MG63 (cell line): ENCODE measurements at regions not wholly inside any gene's neighbourhood (a gene's known extent, or its start where the extent isn't known, plus 50 kb on each side); places are given as distances from the start of the nearest gene placed in this dataset.

Experiments
- DNase-seq: peaks from one replicate; pipeline ENCODE4 v3.0.0-alpha.2; 2020
- H3K27me3 ChIP-seq: fragments of 250-450 bp; sonication (Bioruptor Pico); 2 replicates; pipeline ENCODE4 v1.5.1; 2020; ENCODE audit warnings: mild to moderate bottlenecking, moderate library complexity
- H3K36me3 ChIP-seq: fragments of 250-450 bp; sonication (Bioruptor Pico); 2 replicates; pipeline ENCODE4 v1.5.1; 2020; ENCODE audit warnings: mild to moderate bottlenecking, moderate library complexity
- H3K4me3 ChIP-seq: fragments of 250-450 bp; sonication (Bioruptor Pico); 2 replicates; pipeline ENCODE4 v1.5.1; 2020; ENCODE audit warnings: mild to moderate bottlenecking, moderate library complexity
- H3K9me3 ChIP-seq: fragments of 250-450 bp; sonication (Bioruptor Pico); 2 replicates; pipeline ENCODE4 v1.5.1; 2020; ENCODE audit warnings: mild to moderate bottlenecking, moderate library complexity

- H3K4me3 ChIP-seq: no peak overlapping the region
- DNase-seq: no peak
- H3K36me3 ChIP-seq: no peaks in the 10 kb centered on the region
- H3K27me3 ChIP-seq: no peaks in the 10 kb centered on the region
- H3K9me3 ChIP-seq: no peaks in the 10 kb centered on the region
Observed at GRCh38 chr14:98731286-98731685, 540.7 kb downstream of the BCL11B start.

GRCh38 chr14:98731701-98732100 lies 540.3 kb downstream of the BCL11B start:
- no peaks in the 10 kb centered on the region for H3K36me3 ChIP-seq
- no peaks in the 10 kb centered on the region for H3K27me3 ChIP-seq
- no peaks in the 10 kb centered on the region for H3K9me3 ChIP-seq
- no peak for DNase-seq
- no peak overlapping the region for H3K4me3 ChIP-seq

GRCh38 chr14:98733536-98733935 lies 538.5 kb downstream of the BCL11B start:
- H3K9me3 ChIP-seq: no peaks in the 10 kb centered on the region
- H3K27me3 ChIP-seq: no peaks in the 10 kb centered on the region
- no peak for DNase-seq
- no peak overlapping the region for H3K4me3 ChIP-seq
- H3K36me3 ChIP-seq: no peaks in the 10 kb centered on the region

GRCh38 chr14:98736701-98737338 lies 535.2 kb downstream of the BCL11B start:
- Histone ChIP-seq H3K36me3 (no peaks in the 10 kb centered on the region), H3K4me3 (no peak overlapping the region), H3K27me3 (no peaks in the 10 kb centered on the region), H3K9me3 (no peaks in the 10 kb centered on the region)
- no peak for DNase-seq

- Histone ChIP-seq H3K9me3 (no peaks in the 10 kb centered on the region), H3K4me3 (no peak overlapping the region), H3K27me3 (no peaks in the 10 kb centered on the region), H3K36me3 (no peaks in the 10 kb centered on the region)
- DNase-seq: no peak
Observed at GRCh38 chr14:98741523-98741922, 530.5 kb downstream of the BCL11B start.

GRCh38 chr14:98742001-98742400 lies 530.0 kb downstream of the BCL11B start:
- no peaks in the 10 kb centered on the region for H3K36me3 ChIP-seq
- H3K4me3 ChIP-seq: no peak overlapping the region
- H3K9me3 ChIP-seq: no peaks in the 10 kb centered on the region
- no peak for DNase-seq
- no peaks in the 10 kb centered on the region for H3K27me3 ChIP-seq

GRCh38 chr14:98743536-98743935 lies 528.5 kb downstream of the BCL11B start:
- no peak for DNase-seq
- H3K9me3 ChIP-seq: no peaks in the 10 kb centered on the region
- H3K27me3 ChIP-seq: no peaks in the 10 kb centered on the region
- H3K4me3 ChIP-seq: no peak overlapping the region
- no peaks in the 10 kb centered on the region for H3K36me3 ChIP-seq

- Histone ChIP-seq H3K9me3 (no peaks in the 10 kb centered on the region), H3K27me3 (no peaks in the 10 kb centered on the region), H3K4me3 (no peak overlapping the region), H3K36me3 (no peaks in the 10 kb centered on the region)
- DNase-seq: no peak
Observed at GRCh38 chr14:98748966-98749365, 523.0 kb downstream of the BCL11B start.

GRCh38 chr14:98751110-98751509 lies 520.9 kb downstream of the BCL11B start:
- H3K9me3 ChIP-seq: no peaks in the 10 kb centered on the region
- no peaks in the 10 kb centered on the region for H3K27me3 ChIP-seq
- H3K4me3 ChIP-seq: no peak overlapping the region
- H3K36me3 ChIP-seq: no peaks in the 10 kb centered on the region
- no peak for DNase-seq

GRCh38 chr14:98752660-98753059 lies 519.3 kb downstream of the BCL11B start:
- Histone ChIP-seq H3K9me3 (no peaks in the 10 kb centered on the region), H3K36me3 (no peaks in the 10 kb centered on the region), H3K27me3 (no peaks in the 10 kb centered on the region), H3K4me3 (no peak overlapping the region)
- DNase-seq: no peak

- Histone ChIP-seq H3K27me3 (no peaks in the 10 kb centered on the region), H3K4me3 (no peak overlapping the region), H3K9me3 (no peaks in the 10 kb centered on the region), H3K36me3 (no peaks in the 10 kb centered on the region)
- peak; percentile 11 for DNase-seq
Observed at GRCh38 chr14:98754343-98755020, 517.5 kb downstream of the BCL11B start.

GRCh38 chr14:98756749-98757148 lies 515.2 kb downstream of the BCL11B start:
- no peaks in the 10 kb centered on the region for H3K9me3 ChIP-seq
- no peak overlapping the region for H3K4me3 ChIP-seq
- H3K36me3 ChIP-seq: no peaks in the 10 kb centered on the region
- DNase-seq: no peak
- no peaks in the 10 kb centered on the region for H3K27me3 ChIP-seq

GRCh38 chr14:98758440-98758839 lies 513.6 kb downstream of the BCL11B start:
- no peaks in the 10 kb centered on the region for H3K27me3 ChIP-seq
- H3K9me3 ChIP-seq: no peaks in the 10 kb centered on the region
- no peak for DNase-seq
- no peaks in the 10 kb centered on the region for H3K36me3 ChIP-seq
- no peak overlapping the region for H3K4me3 ChIP-seq

GRCh38 chr14:98761993-98762392 lies 510.0 kb downstream of the BCL11B start:
- Histone ChIP-seq H3K4me3 (no peak overlapping the region), H3K9me3 (no peaks in the 10 kb centered on the region), H3K27me3 (no peaks in the 10 kb centered on the region), H3K36me3 (no peaks in the 10 kb centered on the region)
- no peak for DNase-seq

- H3K4me3 ChIP-seq: no peak overlapping the region
- no peaks in the 10 kb centered on the region for H3K27me3 ChIP-seq
- H3K36me3 ChIP-seq: no peaks in the 10 kb centered on the region
- no peaks in the 10 kb centered on the region for H3K9me3 ChIP-seq
- DNase-seq: no peak
Observed at GRCh38 chr14:98766818-98767217, 505.2 kb downstream of the BCL11B start.

- H3K36me3 ChIP-seq: no peaks in the 10 kb centered on the region
Observed at GRCh38 chr14:98769326-98769725, 502.7 kb downstream of the BCL11B start.

GRCh38 chr14:98770151-98770550 lies 501.8 kb downstream of the BCL11B start:
- H3K9me3 ChIP-seq: no peaks in the 10 kb centered on the region
- H3K4me3 ChIP-seq: no peak overlapping the region
- H3K27me3 ChIP-seq: no peaks in the 10 kb centered on the region
- DNase-seq: no peak
- no peaks in the 10 kb centered on the region for H3K36me3 ChIP-seq

More at GRCh38 chr14:98769326-98769725, 502.7 kb downstream of the BCL11B start:
- no peak for DNase-seq
- no peaks in the 10 kb centered on the region for H3K9me3 ChIP-seq
- H3K4me3 ChIP-seq: no peak overlapping the region
- no peaks in the 10 kb centered on the region for H3K27me3 ChIP-seq

- H3K36me3 ChIP-seq: no peaks in the 10 kb centered on the region
- H3K4me3 ChIP-seq: no peak overlapping the region
- H3K9me3 ChIP-seq: no peaks in the 10 kb centered on the region
- DNase-seq: no peak
- no peaks in the 10 kb centered on the region for H3K27me3 ChIP-seq
Observed at GRCh38 chr14:98773814-98774213, 498.2 kb downstream of the BCL11B start.
